Fibroblast of pulmonary artery (primary cell): ENCODE measurements at regions not wholly inside any gene's neighbourhood (a gene's known extent, or its start where the extent isn't known, plus 50 kb on each side); places are given as distances from the start of the nearest gene placed in this dataset.

Experiments
- DNase-seq: peaks from one replicate; pipeline ENCODE4 v3.0.0-alpha.2; 2010; ENCODE audit warnings: low read depth
- H3K4me3 ChIP-seq: replicated peaks from 2 replicates; pipeline ENCODE4 v1.5.1; 2011; ENCODE audit warnings: low read depth, mild to moderate bottlenecking, control low read depth, low read length, moderate library complexity
- TF ChIP-seq, protein P1 (sequence below): IDR thresholded peaks from 2 replicates; pipeline ENCODE4 v1.5.1; 2011; ENCODE audit warnings: mild to moderate bottlenecking, control low read depth, low read length, inconsistent platforms; ENCODE audit errors: missing control alignments

- TF ChIP-seq, protein P1, sequence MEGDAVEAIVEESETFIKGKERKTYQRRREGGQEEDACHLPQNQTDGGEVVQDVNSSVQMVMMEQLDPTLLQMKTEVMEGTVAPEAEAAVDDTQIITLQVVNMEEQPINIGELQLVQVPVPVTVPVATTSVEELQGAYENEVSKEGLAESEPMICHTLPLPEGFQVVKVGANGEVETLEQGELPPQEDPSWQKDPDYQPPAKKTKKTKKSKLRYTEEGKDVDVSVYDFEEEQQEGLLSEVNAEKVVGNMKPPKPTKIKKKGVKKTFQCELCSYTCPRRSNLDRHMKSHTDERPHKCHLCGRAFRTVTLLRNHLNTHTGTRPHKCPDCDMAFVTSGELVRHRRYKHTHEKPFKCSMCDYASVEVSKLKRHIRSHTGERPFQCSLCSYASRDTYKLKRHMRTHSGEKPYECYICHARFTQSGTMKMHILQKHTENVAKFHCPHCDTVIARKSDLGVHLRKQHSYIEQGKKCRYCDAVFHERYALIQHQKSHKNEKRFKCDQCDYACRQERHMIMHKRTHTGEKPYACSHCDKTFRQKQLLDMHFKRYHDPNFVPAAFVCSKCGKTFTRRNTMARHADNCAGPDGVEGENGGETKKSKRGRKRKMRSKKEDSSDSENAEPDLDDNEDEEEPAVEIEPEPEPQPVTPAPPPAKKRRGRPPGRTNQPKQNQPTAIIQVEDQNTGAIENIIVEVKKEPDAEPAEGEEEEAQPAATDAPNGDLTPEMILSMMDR, result no peak
- H3K4me3 ChIP-seq, result no peak overlapping the region
- DNase-seq, result no peak
These were observed 145.8 kb upstream of the KCNQ5 start for GRCh38 chr6:72476051-72476450.

GRCh38 chr6:72476646-72477045, 145.2 kb upstream of the KCNQ5 start:
- TF ChIP-seq, protein P1, result no peak
- DNase-seq, result no peak
- H3K4me3 ChIP-seq, result no peak overlapping the region

GRCh38 chr6:72495441-72495840, 126.4 kb upstream of the KCNQ5 start:
- no peak for DNase-seq
- TF ChIP-seq, protein P1, result no peak
- no peak overlapping the region for H3K4me3 ChIP-seq

GRCh38 chr6:72497186-72497585, 124.7 kb upstream of the KCNQ5 start:
- TF ChIP-seq, protein P1, result no peak
- DNase-seq, result no peak

GRCh38 chr6:72500669-72501068, 121.2 kb upstream of the KCNQ5 start:
- no peak overlapping the region for H3K4me3 ChIP-seq
- TF ChIP-seq, protein P1, result no peak
- no peak for DNase-seq

More at GRCh38 chr6:72497186-72497585, 124.7 kb upstream of the KCNQ5 start:
- H3K4me3 ChIP-seq, result no peak overlapping the region

DNA sequence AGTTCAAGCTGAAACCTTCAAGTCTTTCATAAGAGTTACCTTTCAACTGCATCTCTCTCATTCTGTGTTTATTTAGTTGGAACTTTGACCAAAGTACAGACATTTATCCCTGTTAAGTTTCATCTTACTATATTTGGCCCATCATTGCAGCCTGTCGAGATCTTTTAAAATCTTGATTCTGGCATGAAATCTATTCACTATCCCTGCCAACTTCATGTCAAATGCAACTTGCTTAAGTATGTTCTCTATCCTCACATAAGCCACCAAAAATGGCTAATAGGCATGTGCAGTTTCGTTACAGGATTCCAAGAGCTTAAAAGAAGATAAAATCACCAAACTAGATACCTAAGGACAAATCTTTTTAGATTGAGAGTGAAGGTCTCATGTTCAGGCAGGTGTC, 117.5 kb upstream of the KCNQ5 start:
- no peak overlapping the region for H3K4me3 ChIP-seq
- TF ChIP-seq, protein P1, result no peak
- DNase-seq, result no peak

GRCh38 chr6:72505446-72505845, 116.4 kb upstream of the KCNQ5 start:
- TF ChIP-seq, protein P1, result no peak
- DNase-seq, result no peak
- no peak overlapping the region for H3K4me3 ChIP-seq
